ENCODE measurements at regions not wholly inside any gene's neighbourhood (a gene's known extent, or its start where the extent isn't known, plus 50 kb on each side); places are given as distances from the start of the nearest gene placed in this dataset.
A peak's percentile ranks its signal among the peaks of the same experiment; 100 is the strongest.
"Not testable (repeated sequence)": the region's sequence is repeated elsewhere in the genome, so short reads cannot be mapped to it uniquely, and the experiment has no call there.

DNA sequence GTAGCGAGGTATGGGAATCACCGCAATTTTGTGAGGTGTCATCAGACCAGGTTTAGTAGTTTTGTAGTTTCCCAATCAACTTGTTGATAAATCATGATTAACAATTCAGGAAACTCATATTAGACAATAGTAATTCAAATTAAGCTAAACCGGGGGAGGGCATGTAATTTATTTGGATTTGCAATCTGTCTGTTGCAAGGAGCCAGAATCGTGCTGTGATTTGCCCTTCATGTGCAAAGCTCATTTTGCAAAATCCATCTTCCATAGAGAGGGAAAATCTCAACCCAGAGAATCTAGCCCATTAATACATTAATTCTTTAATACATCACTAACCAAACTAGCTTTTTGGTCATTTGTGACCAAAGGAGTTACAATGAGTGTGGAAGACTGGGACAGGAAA is 164.7 kb upstream of the TRPM3 start:
- ChIA-PET CTCF (no interaction called here), POLR2A (ENCODE audit: unreplicated experiment) (interaction anchor here (0.7 kb wide), 1 partner anchor 201 kb away, joined by 3 read pairs; no protein-coding TSS in a partner anchor)
- Histone ChIP-seq H3F3A (ENCODE audit: low read length, unreplicated experiment) (no peaks in the 10 kb centered on the region), H3K4me1 (ENCODE audit: insufficient read depth, low read length) (no peaks in the 10 kb centered on the region), H2AFZ (ENCODE audit: low read length) (no peak overlapping the region), H4K20me1 (ENCODE audit: low read length) (no peaks in the 10 kb centered on the region), H3K79me2 (ENCODE audit: low read length) (no peaks in the 10 kb centered on the region), H3K4me3 (ENCODE audit: low read length) (no peak overlapping the region), H3K9ac (ENCODE audit: low read length) (no peak overlapping the region), H3K27ac (ENCODE audit: low read length) (no peak overlapping the region), H3K9me3 (ENCODE audit: low read length) (no peaks in the 10 kb centered on the region), H3K36me3 (ENCODE audit: low read depth, low read length) (no peaks in the 10 kb centered on the region), H3K4me2 (ENCODE audit: low read length) (no peak overlapping the region), H3K9me2 (replicated peaks; ENCODE audit: low read length) (no peaks in the 10 kb centered on the region), H3K27me3 (ENCODE audit: low read length) (no peaks in the 10 kb centered on the region)
- DNase-seq: no peak
- no peak for ATAC-seq
- no peak for TF ChIP-seq EZH2 (IDR thresholded peaks at IDR 0.05; ENCODE audit: low read length, unreplicated experiment)
- TF ChIP-seq CTCF (conservative IDR thresholded peaks at IDR 0.05; ENCODE audit: low read depth, low read length): no peak
- no peak for TF ChIP-seq EZH2phosphoT487 (IDR thresholded peaks at IDR 0.05; ENCODE audit: borderline replicate concordance, low read length)
- BruUV-seq (replicated peaks): no TSS peak
- intact Hi-C loops (cut with micrococcal nuclease): loop anchor here (5.0 kb wide), 1 partner anchor 481 kb away; the partner anchor contains the start of gene CEMIP2

DNA sequence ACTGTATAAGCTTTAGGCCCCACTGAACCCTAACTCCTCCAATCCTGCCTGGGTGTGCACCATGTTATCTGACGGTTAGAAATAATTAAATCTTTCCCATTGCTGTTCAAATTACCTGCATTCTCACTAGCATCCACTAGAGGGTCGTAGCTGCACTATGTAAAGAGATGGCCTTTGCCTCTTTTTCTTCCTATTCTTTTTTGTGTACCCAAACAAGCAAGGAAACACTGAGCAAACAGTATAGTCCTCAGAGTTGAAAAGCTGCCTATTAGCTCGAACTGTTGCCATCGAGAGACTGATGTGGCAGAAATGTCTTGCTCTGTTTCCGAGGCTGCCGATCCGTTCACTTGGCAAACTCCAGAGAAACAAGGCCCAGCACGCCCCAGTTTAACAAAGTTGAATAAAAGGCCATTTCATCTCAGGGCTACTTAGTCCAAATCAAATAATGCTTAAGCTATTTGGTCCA is 163.8 kb upstream of the TRPM3 start:
- Histone ChIP-seq H3K4me3 (ENCODE audit: low read length) (no peak overlapping the region), H2AFZ (ENCODE audit: low read length) (no peak overlapping the region), H3K4me2 (ENCODE audit: low read length) (no peak overlapping the region), H3K27ac (ENCODE audit: low read length) (no peak overlapping the region), H3K36me3 (ENCODE audit: low read depth, low read length) (no peaks in the 10 kb centered on the region), H3F3A (ENCODE audit: low read length, unreplicated experiment) (no peaks in the 10 kb centered on the region), H3K4me1 (ENCODE audit: insufficient read depth, low read length) (no peaks in the 10 kb centered on the region), H3K9me3 (ENCODE audit: low read length) (no peaks in the 10 kb centered on the region), H3K9me2 (replicated peaks; ENCODE audit: low read length) (no peaks in the 10 kb centered on the region), H3K79me2 (ENCODE audit: low read length) (no peaks in the 10 kb centered on the region), H3K9ac (ENCODE audit: low read length) (no peak overlapping the region), H3K27me3 (ENCODE audit: low read length) (no peaks in the 10 kb centered on the region), H4K20me1 (ENCODE audit: low read length) (no peaks in the 10 kb centered on the region)
- intact Hi-C loops (cut with micrococcal nuclease): loop anchor here (1.0 to 5.0 kb wide), 2 partner anchors 482 to 534 kb away; partner anchors contain the start of gene CEMIP2
- ChIA-PET POLR2A (ENCODE audit: unreplicated experiment) (interaction anchor here (0.7 kb wide), 1 partner anchor 202 kb away, joined by 3 read pairs; no protein-coding TSS in a partner anchor), CTCF (interaction anchor here (1.0 kb wide), 1 partner anchor 18 kb away, joined by 3 read pairs; no protein-coding TSS in a partner anchor)
- no TSS peak for BruUV-seq (replicated peaks)
- no peak for TF ChIP-seq EZH2 (IDR thresholded peaks at IDR 0.05; ENCODE audit: low read length, unreplicated experiment)
- peak; percentile 82 for TF ChIP-seq CTCF (conservative IDR thresholded peaks at IDR 0.05; ENCODE audit: low read depth, low read length)
- TF ChIP-seq EZH2phosphoT487 (IDR thresholded peaks at IDR 0.05; ENCODE audit: borderline replicate concordance, low read length): no peak
- ATAC-seq: peak; percentile 71
- peak; percentile 72 for DNase-seq

DNA sequence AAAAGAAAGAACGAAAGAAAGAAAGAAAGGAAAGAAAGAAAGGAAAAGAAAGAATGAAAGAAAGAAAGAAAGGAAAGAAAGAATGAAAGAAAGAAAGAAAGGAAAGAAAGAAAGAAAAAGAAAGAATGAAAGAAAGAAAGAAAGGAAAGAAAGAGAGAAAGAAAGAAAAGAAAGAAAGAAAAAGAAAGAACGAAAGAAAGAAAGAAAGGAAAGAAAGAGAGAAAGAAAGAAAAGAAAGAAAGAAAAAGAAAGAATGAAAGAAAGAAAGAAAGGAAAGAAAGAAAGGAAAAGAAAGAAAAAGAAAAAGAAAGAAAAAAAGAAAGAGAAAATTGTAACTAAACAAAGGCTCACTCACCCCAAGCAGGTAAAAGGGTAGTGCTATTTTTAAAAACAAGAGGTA is 160.7 kb upstream of the TRPM3 start:
- H3K79me2 ChIP-seq (ENCODE audit: low read length); H3K4me1 ChIP-seq (ENCODE audit: insufficient read depth, low read length); H3K36me3 ChIP-seq (ENCODE audit: low read depth, low read length); POLR2A ChIA-PET (ENCODE audit: unreplicated experiment); CTCF ChIA-PET; H3K27ac ChIP-seq (ENCODE audit: low read length); H3K9me2 ChIP-seq (replicated peaks; ENCODE audit: low read length); ATAC-seq; H4K20me1 ChIP-seq (ENCODE audit: low read length); H3K4me2 ChIP-seq (ENCODE audit: low read length); BruUV-seq (replicated peaks); H3K9ac ChIP-seq (ENCODE audit: low read length); H3F3A ChIP-seq (ENCODE audit: low read length, unreplicated experiment); H3K9me3 ChIP-seq (ENCODE audit: low read length); DNase-seq; H3K4me3 ChIP-seq (ENCODE audit: low read length); H2AFZ ChIP-seq (ENCODE audit: low read length); intact Hi-C loops (cut with micrococcal nuclease): not testable (repeated sequence)
- H3K27me3 ChIP-seq (ENCODE audit: low read length): peaks cover 12% of the 10 kb centered on the region; the same call in 1 of the 2 replicates

Measured in PC-3 (cell line).